BLaER1 (cell line): ENCODE measurements at regions not wholly inside any gene's neighbourhood (a gene's known extent, or its start where the extent isn't known, plus 50 kb on each side); places are given as distances from the start of the nearest gene placed in this dataset.

ENCODE experiments used
- H3K27ac ChIP-seq: shearing (Covaris generic); formaldehyde crosslinking; 2 replicates; pipeline ENCODE4 v1.8.1; 2022
- H3K27me3 ChIP-seq: shearing (Covaris generic); formaldehyde crosslinking; 2 replicates; pipeline ENCODE4 v1.8.1; 2022
- H3K36me3 ChIP-seq: shearing (Covaris generic); formaldehyde crosslinking; 2 replicates; pipeline ENCODE4 v1.8.1; 2022
- H3K4me1 ChIP-seq: shearing (Covaris generic); formaldehyde crosslinking; 2 replicates; pipeline ENCODE4 v1.8.1; 2022
- H3K4me2 ChIP-seq: shearing (Covaris generic); formaldehyde crosslinking; 2 replicates; pipeline ENCODE4 v1.8.1; 2022
- H3K4me3 ChIP-seq: shearing (Covaris generic); formaldehyde crosslinking; 2 replicates; pipeline ENCODE4 v1.8.1; 2022
- H3K9ac ChIP-seq: shearing (Covaris generic); formaldehyde crosslinking; 2 replicates; pipeline ENCODE4 v1.8.1; 2022
- H3K9me3 ChIP-seq: shearing (Covaris generic); formaldehyde crosslinking; 2 replicates; pipeline ENCODE4 v1.8.1; 2022
- H4K20me1 ChIP-seq: shearing (Covaris generic); formaldehyde crosslinking; 2 replicates; pipeline ENCODE4 v1.8.1; 2022
- Cebpa-rat ChIP-seq: shearing (Covaris generic); IDR thresholded peaks from 2 replicates; pipeline ENCODE4 v1.8.1; 2022

DNA sequence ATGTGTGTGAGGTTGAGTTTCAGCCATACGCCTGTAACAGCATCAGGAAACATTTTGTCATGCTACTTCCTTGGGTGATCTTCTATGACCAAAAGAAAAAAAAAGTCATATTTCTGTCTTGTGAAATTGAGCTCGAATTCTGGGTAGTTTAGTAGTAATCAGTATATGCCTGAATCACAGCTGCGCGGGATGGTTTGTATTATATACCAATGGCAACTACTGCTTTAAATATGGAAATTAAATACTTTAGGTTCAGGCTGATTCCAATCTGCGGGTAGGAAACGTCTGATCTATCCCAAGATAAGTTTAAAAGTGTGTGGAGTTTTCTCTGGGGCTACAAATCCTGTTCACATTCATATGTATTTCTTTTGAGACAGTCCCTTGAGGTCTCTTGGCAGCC is 115.6 kb upstream of the FERMT1 start:
- no peak overlapping the region for H3K4me3 ChIP-seq
- H3K9me3 ChIP-seq: no peaks in the 10 kb centered on the region
- no peak for TF ChIP-seq Cebpa-rat

DNA sequence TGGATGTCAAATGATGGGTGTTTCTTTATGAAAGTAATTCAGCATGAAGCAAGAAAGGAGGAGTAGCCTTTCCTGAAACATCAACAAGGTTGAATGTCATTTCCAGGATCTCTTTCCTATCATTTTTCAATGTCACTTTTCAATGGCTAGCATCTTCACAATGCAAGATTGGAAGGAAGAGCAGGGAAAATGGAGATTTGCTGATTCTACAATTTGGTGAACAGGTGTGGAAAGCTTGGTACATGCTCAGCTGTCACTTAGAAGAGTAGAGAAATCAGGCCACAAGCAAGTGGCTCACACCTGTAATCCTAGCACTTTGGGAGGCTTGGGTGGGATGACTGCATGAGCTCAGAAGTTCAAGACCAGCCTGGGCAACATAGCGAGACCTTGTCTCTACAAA is 112.7 kb upstream of the FERMT1 start:
- no peak for TF ChIP-seq Cebpa-rat
- Histone ChIP-seq H3K9ac (no peak overlapping the region), H4K20me1 (no peaks in the 10 kb centered on the region), H3K27me3 (no peaks in the 10 kb centered on the region), H3K27ac (no peak overlapping the region), H3K4me1 (peaks cover 11% of the 10 kb centered on the region; the same call in 1 of the 2 replicates), H3K4me3 (no peak overlapping the region), H3K9me3 (no peaks in the 10 kb centered on the region), H3K4me2 (no peak overlapping the region), H3K36me3 (no peaks in the 10 kb centered on the region)

More for the DNA sequence above, 115.6 kb upstream of the FERMT1 start:
- Histone ChIP-seq H3K9ac (no peak overlapping the region), H3K27me3 (no peaks in the 10 kb centered on the region), H3K4me1 (no peaks in the 10 kb centered on the region), H3K36me3 (no peaks in the 10 kb centered on the region), H4K20me1 (no peaks in the 10 kb centered on the region), H3K4me2 (no peak overlapping the region), H3K27ac (no peak overlapping the region)

DNA sequence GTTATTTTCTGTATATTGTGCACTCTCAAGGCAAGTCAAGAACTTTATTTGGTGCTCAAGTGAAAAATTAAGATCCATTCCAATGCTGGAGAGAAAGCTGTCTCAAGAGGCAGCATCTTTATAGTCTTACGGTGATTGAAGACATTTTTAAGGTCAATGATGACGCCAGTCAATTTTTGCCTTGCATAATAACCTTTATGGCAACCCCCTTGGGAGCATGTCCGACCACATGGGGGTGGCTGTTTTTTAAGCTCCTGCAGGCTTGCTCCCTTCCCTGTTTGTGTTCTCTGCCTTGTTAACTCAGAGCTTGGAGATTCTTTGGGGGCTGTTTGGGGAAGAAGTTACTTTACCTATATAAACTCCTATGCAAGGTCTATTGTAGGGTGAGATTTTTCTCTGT is 109.6 kb upstream of the FERMT1 start:
- Histone ChIP-seq H3K9me3 (no peaks in the 10 kb centered on the region), H4K20me1 (no peaks in the 10 kb centered on the region), H3K36me3 (no peaks in the 10 kb centered on the region), H3K27ac (no peak overlapping the region), H3K4me1 (peaks cover 11% of the 10 kb centered on the region; the same call in 1 of the 2 replicates), H3K4me2 (no peak overlapping the region), H3K4me3 (no peak overlapping the region), H3K27me3 (no peaks in the 10 kb centered on the region), H3K9ac (no peak overlapping the region)
- TF ChIP-seq Cebpa-rat: no peak

DNA sequence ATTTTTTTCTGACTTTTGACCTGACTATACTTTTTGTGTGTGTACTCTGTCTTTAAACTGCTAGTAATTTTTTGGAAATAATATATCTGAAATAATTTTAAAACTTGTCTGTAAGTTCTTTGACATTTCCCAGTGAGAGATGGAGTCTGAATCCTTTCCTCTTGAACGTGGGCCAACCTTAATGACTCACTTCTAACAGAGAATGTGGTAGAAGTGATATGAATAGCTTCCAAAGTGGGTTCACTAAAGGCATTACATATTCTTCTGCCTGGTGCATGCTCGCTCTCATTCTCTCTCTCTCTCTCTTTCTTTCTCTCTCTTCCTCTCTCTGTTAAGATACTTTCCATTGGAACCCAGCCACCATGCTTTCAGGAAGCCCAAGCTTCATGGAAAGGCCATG is 108.7 kb upstream of the FERMT1 start:
- no peak for TF ChIP-seq Cebpa-rat
- Histone ChIP-seq H3K36me3 (no peaks in the 10 kb centered on the region), H3K27ac (no peak overlapping the region), H3K9ac (no peak overlapping the region), H3K4me2 (no peak overlapping the region), H4K20me1 (no peaks in the 10 kb centered on the region), H3K9me3 (no peaks in the 10 kb centered on the region), H3K4me1 (peaks cover 11% of the 10 kb centered on the region; the same call in 1 of the 2 replicates), H3K27me3 (no peaks in the 10 kb centered on the region), H3K4me3 (no peak overlapping the region)

DNA sequence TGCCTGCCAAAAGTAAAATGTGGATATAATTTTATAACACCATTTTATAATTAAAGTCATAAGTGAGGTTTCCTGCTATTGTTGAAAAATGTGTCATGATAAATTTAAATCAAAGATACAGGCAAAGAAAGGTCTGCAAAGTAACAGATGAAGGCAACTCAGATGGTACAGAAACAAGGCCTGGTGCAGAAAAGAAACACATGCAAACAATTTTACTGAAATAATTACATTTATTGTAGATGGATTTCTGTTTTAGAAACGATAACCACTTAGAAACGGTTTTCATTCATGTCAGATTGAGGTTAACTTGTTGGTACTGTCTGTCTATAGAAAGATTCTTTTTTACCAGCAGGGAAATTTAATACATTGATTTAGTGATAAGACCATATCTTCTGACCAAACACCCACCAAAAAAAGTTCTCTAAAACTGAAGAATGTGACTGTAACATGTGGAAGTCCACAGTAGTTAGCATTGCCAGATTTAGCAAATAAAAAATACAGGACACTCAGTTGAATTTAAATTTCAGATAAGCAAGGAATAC is 105.5 kb upstream of the FERMT1 start:
- no peaks in the 10 kb centered on the region for H3K36me3 ChIP-seq

DNA sequence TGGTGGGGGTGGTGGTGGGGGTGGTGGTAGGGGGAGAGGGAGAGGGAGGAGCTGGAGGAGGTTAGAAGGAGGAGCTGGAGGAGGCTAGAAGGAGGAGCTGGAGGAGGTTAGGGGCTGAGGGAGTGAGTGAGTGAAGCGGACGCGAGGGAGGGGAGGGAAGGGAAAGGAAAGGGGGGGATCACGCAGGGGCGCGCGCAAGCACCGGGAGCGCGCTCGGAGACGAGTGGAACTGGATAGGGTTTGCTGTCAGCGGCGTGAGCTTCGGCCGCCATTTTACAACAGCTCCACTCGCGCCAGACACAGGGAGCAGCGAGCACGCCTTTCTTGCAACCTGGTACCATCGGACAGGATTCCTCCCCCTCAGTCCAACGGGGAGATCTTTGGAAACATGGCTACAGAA is 90.5 kb upstream of the FERMT1 start:
- no peak overlapping the region for H3K27ac ChIP-seq
- no peak overlapping the region for H3K4me2 ChIP-seq
- no peak overlapping the region for H3K4me3 ChIP-seq
- no peaks in the 10 kb centered on the region for H3K27me3 ChIP-seq
- H3K9ac ChIP-seq: no peak overlapping the region
- H3K9me3 ChIP-seq: 0 out of 2 replicates have a peak, but pooled peaks cover 6% of the 10 kb centered on the region
- no peaks in the 10 kb centered on the region for H3K36me3 ChIP-seq
- no peak for TF ChIP-seq Cebpa-rat
- H3K4me1 ChIP-seq: no peaks in the 10 kb centered on the region
- no peaks in the 10 kb centered on the region for H4K20me1 ChIP-seq

More for the DNA sequence above, 105.5 kb upstream of the FERMT1 start:
- Histone ChIP-seq H3K9ac (no peak overlapping the region), H3K9me3 (0 out of 2 replicates have a peak, but pooled peaks cover 4% of the 10 kb centered on the region), H3K4me1 (peaks cover 11% of the 10 kb centered on the region; the same call in 1 of the 2 replicates), H3K27ac (no peak overlapping the region), H3K4me3 (no peak overlapping the region), H3K27me3 (no peaks in the 10 kb centered on the region), H3K4me2 (no peak overlapping the region), H4K20me1 (no peaks in the 10 kb centered on the region)
- no peak for TF ChIP-seq Cebpa-rat

DNA sequence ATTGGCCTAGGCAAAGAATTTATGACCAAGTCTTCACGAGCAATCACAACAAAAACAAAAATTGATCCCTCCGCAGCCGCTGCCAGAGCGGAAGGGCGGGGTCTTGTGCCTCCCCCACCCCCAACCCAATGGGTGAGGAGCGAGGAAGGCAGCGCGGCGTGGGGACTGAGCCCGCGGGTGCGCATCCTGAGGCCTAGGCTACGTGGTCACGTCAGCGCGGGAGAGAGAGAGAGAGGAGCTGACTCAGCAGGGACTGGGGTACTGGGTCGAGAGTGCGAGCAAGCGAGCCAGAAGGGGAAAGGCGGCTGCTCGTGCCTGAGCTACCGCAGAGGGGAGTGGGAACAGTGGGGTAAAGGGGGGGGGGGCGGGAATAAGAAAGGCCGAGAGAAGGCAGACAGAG is 90.1 kb upstream of the FERMT1 start:
- 0 out of 2 replicates have a peak, but pooled peaks cover 10% of the 10 kb centered on the region for H3K9me3 ChIP-seq
- no peak for TF ChIP-seq Cebpa-rat
- H3K9ac ChIP-seq: no peak overlapping the region
- no peak overlapping the region for H3K4me3 ChIP-seq
- H3K36me3 ChIP-seq: no peaks in the 10 kb centered on the region
- no peaks in the 10 kb centered on the region for H3K27me3 ChIP-seq
- no peak overlapping the region for H3K27ac ChIP-seq
- no peak overlapping the region for H3K4me2 ChIP-seq
- no peaks in the 10 kb centered on the region for H4K20me1 ChIP-seq
- H3K4me1 ChIP-seq: no peaks in the 10 kb centered on the region

DNA sequence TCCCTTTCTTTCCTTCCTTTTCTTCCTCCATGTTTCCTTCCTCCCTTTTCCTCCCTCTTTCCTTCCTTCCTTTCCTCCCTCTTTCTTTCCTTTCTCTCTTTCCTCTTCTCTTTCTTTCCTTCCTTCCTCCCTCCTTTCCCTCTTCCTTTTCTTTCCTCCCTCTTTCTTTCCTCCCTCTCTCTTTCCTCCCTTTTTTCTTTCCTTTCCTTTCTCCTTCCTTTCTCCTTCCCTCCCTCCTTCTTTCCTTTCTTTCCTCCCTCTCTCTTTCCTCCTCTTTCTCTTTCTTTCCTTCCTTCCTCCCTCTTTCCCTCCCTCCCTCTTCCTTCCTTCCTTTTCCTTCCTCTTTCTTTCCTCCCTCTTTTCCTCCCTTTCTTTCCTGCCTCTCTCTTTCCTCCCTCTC is 86.3 kb upstream of the FERMT1 start:
- Histone ChIP-seq H3K36me3 (no peaks in the 10 kb centered on the region), H3K9ac (no peak overlapping the region), H3K4me3 (no peak overlapping the region), H3K9me3 (0 out of 2 replicates have a peak, but pooled peaks cover 14% of the 10 kb centered on the region), H3K4me1 (no peaks in the 10 kb centered on the region), H3K27me3 (no peaks in the 10 kb centered on the region), H3K27ac (no peak overlapping the region), H4K20me1 (no peaks in the 10 kb centered on the region), H3K4me2 (no peak overlapping the region)
- TF ChIP-seq Cebpa-rat: no peak

DNA sequence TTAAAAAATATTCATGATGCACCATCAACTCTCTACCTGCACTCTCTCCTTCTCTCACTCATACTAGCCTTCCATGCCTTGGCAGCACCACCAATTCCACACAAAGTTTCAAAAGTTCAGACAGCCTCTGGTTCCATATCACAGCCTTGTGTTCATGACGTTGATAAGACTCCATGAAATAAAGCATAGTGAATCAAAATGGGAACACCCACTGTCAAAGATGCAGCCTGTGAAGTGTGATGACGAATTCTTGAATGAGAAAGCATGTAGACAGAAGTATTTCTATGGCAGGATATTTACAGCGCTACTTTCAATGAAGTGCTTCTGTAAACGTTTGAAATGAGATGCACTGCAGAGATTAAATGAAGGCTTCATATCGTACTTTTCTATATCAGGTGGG is 77.3 kb upstream of the FERMT1 start:
- H3K4me1 ChIP-seq: no peaks in the 10 kb centered on the region
- no peaks in the 10 kb centered on the region for H3K27me3 ChIP-seq
- no peak overlapping the region for H3K9ac ChIP-seq
- no peaks in the 10 kb centered on the region for H3K36me3 ChIP-seq
- H4K20me1 ChIP-seq: no peaks in the 10 kb centered on the region
- TF ChIP-seq Cebpa-rat: no peak
- H3K9me3 ChIP-seq: no peaks in the 10 kb centered on the region
- H3K27ac ChIP-seq: no peak overlapping the region
- H3K4me3 ChIP-seq: no peak overlapping the region
- H3K4me2 ChIP-seq: no peak overlapping the region

DNA sequence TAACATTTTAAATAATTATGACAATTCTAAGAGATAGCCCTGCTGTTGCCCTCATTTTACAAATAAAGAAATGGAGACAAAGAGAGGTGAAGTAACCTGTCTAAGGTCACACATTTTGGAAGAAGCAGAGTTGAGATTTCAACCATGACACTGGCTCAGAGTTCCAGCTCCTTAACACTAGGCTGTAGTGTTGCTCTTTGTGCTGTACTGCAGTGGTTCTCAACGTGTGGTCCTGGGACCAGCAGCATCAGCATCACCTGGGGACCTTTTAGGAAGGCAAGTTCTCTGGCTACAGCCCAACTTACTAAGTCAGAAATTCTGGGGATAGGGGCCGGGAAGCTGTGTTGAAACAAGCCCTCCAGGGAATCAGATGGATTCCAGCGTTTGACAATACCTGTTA is 62.4 kb upstream of the FERMT1 start:
- Histone ChIP-seq H3K4me2 (no peak overlapping the region), H4K20me1 (no peaks in the 10 kb centered on the region), H3K9me3 (no peaks in the 10 kb centered on the region), H3K36me3 (no peaks in the 10 kb centered on the region), H3K9ac (no peak overlapping the region), H3K4me1 (peaks cover 4% of the 10 kb centered on the region; the same call in 1 of the 2 replicates), H3K27ac (no peak overlapping the region), H3K27me3 (no peaks in the 10 kb centered on the region), H3K4me3 (no peak overlapping the region)
- no peak for TF ChIP-seq Cebpa-rat

DNA sequence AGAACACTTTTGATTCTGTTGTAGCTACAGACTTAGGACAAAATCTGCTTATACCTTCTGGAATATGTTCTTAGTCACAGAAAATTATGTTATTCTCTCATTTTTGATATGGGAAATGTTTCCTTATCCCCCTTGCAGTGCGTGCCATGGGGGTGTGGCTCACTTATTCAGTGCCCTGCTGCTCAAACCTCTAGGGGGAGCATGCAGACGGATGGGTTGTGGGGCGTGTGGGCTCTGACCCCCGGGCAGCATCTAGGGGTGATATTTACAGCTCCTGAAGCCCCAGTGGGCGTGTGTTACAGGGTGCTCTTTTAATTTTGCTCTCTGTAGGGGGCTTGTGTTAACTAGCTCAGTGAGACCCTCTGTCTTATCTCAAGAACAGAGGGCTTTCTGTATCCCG is 61.3 kb upstream of the FERMT1 start:
- H3K27ac ChIP-seq: no peak overlapping the region
- TF ChIP-seq Cebpa-rat: no peak

More for the DNA sequence above, 61.3 kb upstream of the FERMT1 start:
- Histone ChIP-seq H3K36me3 (no peaks in the 10 kb centered on the region), H3K4me1 (peaks cover 6% of the 10 kb centered on the region; the same call in 1 of the 2 replicates), H3K4me3 (no peak overlapping the region), H3K4me2 (no peak overlapping the region), H4K20me1 (no peaks in the 10 kb centered on the region), H3K27me3 (no peaks in the 10 kb centered on the region), H3K9me3 (no peaks in the 10 kb centered on the region), H3K9ac (no peak overlapping the region)
